Immature natural killer cell (primary cell): ENCODE measurements at regions not wholly inside any gene's neighbourhood (a gene's known extent, or its start where the extent isn't known, plus 50 kb on each side); places are given as distances from the start of the nearest gene placed in this dataset.
"Not testable (repeated sequence)": the region's sequence is repeated elsewhere in the genome, so short reads cannot be mapped to it uniquely, and the experiment has no call there.

Source experiments
- DNase-seq, 3 donors: peaks; one replicate each; pipeline ENCODE4 v3.0.0; 2022; ENCODE audit warnings: mixed read lengths in 1 of 3
- H3K27ac Mint-ChIP-seq, 6 donors: one replicate each; pipeline ENCODE4 v1.8.0; 2020; ENCODE audit warnings: mixed read lengths in 6 of 6, mild to moderate bottlenecking in 5 of 6, inconsistent platforms in 4 of 6, moderate library complexity in 3 of 6
- H3K27me3 Mint-ChIP-seq, 3 donors: one replicate each; pipeline ENCODE4 v1.8.0; 2020 to 2021; ENCODE audit warnings: low read depth in 3 of 3, mild to moderate bottlenecking in 3 of 3, mixed read lengths in 3 of 3, moderate library complexity in 3 of 3, inconsistent platforms in 1 of 3
- H3K36me3 Mint-ChIP-seq, 3 donors: one replicate each; pipeline ENCODE4 v1.8.0; 2020; ENCODE audit warnings: mixed read lengths in 3 of 3, inconsistent platforms in 2 of 3, mild to moderate bottlenecking in 2 of 3
- H3K4me1 Mint-ChIP-seq, 2 donors: one replicate each; pipeline ENCODE4 v1.8.0; 2020; ENCODE audit warnings: inconsistent platforms in 2 of 2, mild to moderate bottlenecking in 2 of 2, mixed read lengths in 2 of 2, moderate library complexity in 1 of 2
- H3K4me3 Mint-ChIP-seq, 5 donors: one replicate each; pipeline ENCODE4 v1.8.0; 2020; ENCODE audit warnings: mild to moderate bottlenecking in 5 of 5, mixed read lengths in 5 of 5, inconsistent platforms in 3 of 5, moderate library complexity in 3 of 5
- H3K9me3 Mint-ChIP-seq, 6 donors: one replicate each; pipeline ENCODE4 v1.8.0; 2020; ENCODE audit warnings: mild to moderate bottlenecking in 6 of 6, mixed read lengths in 6 of 6, inconsistent platforms in 4 of 6, moderate library complexity in 3 of 6

DNA sequence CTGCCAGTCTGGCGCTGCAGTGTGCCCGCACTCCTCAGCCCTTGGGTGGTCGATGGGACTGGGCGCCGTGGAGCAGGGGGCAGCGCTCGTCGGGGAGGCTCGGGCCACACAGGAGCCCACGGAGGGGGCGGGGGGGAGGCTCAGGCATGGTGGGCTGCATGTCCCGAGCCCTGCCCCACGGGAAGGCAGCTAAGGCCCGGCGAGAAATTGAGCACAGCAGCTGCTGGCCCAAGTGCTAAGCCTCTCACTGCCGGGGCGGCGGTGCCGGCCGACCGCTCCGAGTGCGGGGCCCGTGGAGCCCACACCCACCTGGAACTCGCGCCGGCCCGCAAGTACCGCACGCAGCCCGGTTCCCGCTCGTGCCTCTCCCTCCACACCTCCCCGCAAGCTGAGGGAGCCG lies 63.6 kb upstream of the CD28 start:
- H3K36me3 Mint-ChIP-seq, H3K27ac Mint-ChIP-seq: not testable (repeated sequence)

DNA sequence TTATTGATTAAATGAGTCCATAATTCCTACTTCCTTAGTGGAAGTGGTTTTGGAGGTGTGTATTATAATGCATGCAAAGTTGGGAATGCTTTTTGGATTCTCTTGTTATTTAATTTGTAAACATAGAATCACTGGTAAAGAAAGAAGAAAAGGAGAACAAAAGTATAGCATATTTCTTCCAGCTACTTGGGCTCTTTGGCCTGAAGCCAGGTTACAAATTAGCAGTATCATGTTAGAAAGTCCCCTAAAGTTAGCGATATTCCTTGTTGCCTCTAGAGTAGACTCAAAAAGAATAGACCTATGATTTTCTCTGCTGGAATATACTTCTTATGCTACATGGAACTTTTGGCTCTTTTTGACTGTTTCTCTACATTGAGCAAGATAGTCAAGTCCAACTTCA lies 60.6 kb upstream of the CD28 start:
- no peaks in the 10 kb centered on the region for H3K9me3 Mint-ChIP-seq
- no peaks in the 10 kb centered on the region for H3K4me1 Mint-ChIP-seq
- no peak overlapping the region for H3K4me3 Mint-ChIP-seq
- H3K27ac Mint-ChIP-seq: no peak overlapping the region
- no peak for DNase-seq
- no peaks in the 10 kb centered on the region for H3K36me3 Mint-ChIP-seq
- H3K27me3 Mint-ChIP-seq: peaks cover 0 to 7% (median 3%) of the 10 kb centered on the region in 3 donors

More for the DNA sequence above, 63.6 kb upstream of the CD28 start:
- H3K4me1 Mint-ChIP-seq, H3K27me3 Mint-ChIP-seq, H3K9me3 Mint-ChIP-seq, H3K4me3 Mint-ChIP-seq, DNase-seq: not testable (repeated sequence)

DNA sequence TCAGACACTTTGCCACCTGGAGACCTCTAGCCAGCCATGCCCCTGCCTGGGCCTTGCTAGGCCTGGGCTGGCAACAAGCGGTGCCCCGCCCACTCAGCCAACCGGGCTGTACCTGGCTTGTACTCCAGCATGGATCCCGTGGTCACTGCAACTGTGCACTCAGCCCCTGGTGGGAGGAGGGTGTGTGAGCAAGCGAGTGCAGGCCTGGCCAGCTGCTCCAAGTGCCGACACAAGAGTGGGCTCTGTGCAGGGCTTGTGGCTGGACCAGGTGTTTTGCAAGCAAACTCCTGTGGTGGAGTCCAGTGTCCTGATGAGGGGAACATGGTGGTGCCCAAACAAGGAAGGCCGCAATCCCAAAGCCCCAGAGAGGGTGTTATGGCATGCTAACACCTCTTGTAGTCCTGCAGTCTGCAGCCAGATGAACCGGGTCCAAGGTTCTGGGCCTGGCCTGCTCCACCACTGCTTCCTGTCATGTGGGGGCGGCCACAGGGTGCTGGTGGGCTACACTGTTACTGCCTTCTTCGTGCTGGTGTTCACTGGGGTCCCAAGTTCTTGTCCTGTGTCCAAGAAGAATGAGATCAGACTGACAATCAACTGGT lies 60.1 kb upstream of the CD28 start:
- H3K36me3 Mint-ChIP-seq: no peaks in the 10 kb centered on the region
- no peaks in the 10 kb centered on the region for H3K4me1 Mint-ChIP-seq
- DNase-seq: no peak
- H3K4me3 Mint-ChIP-seq: no peak overlapping the region
- H3K27ac Mint-ChIP-seq: no peak overlapping the region
- peaks cover 0 to 7% (median 3%) of the 10 kb centered on the region in 3 donors for H3K27me3 Mint-ChIP-seq
- no peaks in the 10 kb centered on the region for H3K9me3 Mint-ChIP-seq

DNA sequence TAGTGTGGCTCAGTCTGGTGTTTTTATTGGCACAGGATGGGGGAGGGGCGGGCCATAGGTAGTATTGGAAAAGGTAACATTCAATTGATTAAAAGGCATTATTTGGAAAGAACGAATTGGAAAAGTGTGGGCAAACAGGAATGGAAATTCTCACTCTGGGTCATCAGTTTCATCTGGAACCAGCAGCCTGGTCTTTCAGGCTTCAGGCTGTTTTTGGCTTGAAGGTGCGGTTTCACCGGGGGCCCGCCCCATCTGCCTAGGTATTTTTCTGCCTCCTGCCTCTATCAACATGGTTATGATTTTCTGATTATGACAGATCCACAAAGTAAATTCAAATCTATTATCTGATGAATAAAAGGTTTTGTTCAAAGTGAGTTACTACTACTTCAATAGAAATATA lies 59.5 kb upstream of the CD28 start:
- no peaks in the 10 kb centered on the region for H3K4me1 Mint-ChIP-seq
- DNase-seq: no peak
- H3K27ac Mint-ChIP-seq: no peak overlapping the region
- H3K27me3 Mint-ChIP-seq: peaks cover 0 to 3% (median 0%) of the 10 kb centered on the region in 3 donors
- H3K36me3 Mint-ChIP-seq: no peaks in the 10 kb centered on the region
- H3K9me3 Mint-ChIP-seq: no peaks in the 10 kb centered on the region
- H3K4me3 Mint-ChIP-seq: no peak overlapping the region

DNA sequence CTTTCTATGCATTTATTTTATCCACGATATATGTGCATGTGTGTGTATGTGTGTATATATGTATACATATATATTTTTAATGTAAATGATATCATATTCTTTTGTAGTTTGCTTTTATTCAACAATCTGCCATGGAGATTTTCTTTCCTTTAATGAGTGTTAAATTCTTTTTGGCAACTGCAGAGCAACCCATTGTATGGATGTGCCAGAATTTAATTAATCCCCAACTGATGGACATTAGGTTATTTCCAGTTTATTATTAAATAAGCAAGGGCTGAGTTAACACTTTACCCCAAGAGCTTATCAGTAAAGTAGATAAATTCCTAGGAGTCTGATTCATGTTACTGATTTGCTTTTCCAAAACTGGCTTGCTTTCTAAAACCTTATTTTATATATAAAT lies 58.9 kb upstream of the CD28 start:
- H3K9me3 Mint-ChIP-seq: no peaks in the 10 kb centered on the region
- no peaks in the 10 kb centered on the region for H3K4me1 Mint-ChIP-seq
- DNase-seq: no peak
- no peaks in the 10 kb centered on the region for H3K36me3 Mint-ChIP-seq
- H3K27ac Mint-ChIP-seq: no peak overlapping the region
- no peaks in the 10 kb centered on the region for H3K27me3 Mint-ChIP-seq
- H3K4me3 Mint-ChIP-seq: no peak overlapping the region

DNA sequence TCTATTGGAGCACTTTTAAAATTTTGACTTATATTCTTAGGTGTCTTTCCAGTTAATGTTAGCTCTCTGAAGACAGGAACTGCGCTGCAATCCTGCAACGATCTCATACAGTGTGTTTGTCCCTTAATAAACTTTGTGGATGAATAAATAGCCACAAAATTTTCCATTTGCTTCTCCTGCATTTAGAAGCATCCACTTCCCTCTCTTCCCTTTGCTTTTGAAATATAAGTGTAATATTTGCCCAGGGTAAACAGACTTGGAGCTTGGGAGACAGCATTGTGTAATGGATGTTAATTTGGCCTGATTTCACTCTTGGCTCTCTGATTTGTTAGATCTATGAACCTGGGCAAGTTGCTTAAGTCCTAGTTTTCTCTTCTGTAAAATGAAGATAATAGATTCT lies 58.2 kb upstream of the CD28 start:
- Mint-ChIP-seq H3K4me3 (no peak overlapping the region), H3K9me3 (no peaks in the 10 kb centered on the region), H3K4me1 (no peaks in the 10 kb centered on the region), H3K36me3 (no peaks in the 10 kb centered on the region), H3K27ac (no peak overlapping the region), H3K27me3 (no peaks in the 10 kb centered on the region)
- no peak for DNase-seq

DNA sequence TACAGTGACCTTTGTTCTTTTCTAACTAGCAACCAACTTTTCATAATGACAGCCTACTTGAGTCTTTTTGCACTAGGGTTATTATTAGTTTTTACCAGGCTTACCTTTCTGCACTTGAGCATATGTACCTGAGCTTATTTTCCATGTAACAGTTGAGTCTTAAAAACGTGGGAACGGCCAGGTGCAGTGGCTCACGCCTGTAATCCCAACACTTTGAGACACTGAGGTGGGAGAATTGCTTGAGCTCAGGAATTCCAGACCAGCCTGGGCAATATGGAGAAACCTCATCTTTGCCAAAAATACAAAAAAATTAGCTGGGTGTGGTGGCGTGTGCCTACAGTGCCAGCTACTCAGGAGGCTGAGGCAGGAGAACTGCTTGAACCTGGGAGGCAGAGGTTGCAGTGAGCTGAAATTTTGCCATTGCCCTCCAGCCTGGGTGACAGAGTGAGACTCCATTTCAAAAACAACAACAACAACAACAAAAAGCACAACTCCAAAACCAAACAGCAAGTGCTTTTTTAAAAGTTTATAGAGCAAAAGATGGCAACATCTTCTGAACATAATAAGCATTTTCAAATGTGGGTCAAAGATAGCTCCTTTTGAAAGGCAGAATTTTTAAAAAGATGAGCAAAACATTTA lies 57.1 kb upstream of the CD28 start:
- Mint-ChIP-seq H3K4me1 (no peaks in the 10 kb centered on the region), H3K27me3 (peaks cover 0 to 2% (median 0%) of the 10 kb centered on the region in 3 donors), H3K27ac (no peak overlapping the region), H3K4me3 (no peak overlapping the region), H3K36me3 (no peaks in the 10 kb centered on the region), H3K9me3 (no peaks in the 10 kb centered on the region)
- DNase-seq: no peak

DNA sequence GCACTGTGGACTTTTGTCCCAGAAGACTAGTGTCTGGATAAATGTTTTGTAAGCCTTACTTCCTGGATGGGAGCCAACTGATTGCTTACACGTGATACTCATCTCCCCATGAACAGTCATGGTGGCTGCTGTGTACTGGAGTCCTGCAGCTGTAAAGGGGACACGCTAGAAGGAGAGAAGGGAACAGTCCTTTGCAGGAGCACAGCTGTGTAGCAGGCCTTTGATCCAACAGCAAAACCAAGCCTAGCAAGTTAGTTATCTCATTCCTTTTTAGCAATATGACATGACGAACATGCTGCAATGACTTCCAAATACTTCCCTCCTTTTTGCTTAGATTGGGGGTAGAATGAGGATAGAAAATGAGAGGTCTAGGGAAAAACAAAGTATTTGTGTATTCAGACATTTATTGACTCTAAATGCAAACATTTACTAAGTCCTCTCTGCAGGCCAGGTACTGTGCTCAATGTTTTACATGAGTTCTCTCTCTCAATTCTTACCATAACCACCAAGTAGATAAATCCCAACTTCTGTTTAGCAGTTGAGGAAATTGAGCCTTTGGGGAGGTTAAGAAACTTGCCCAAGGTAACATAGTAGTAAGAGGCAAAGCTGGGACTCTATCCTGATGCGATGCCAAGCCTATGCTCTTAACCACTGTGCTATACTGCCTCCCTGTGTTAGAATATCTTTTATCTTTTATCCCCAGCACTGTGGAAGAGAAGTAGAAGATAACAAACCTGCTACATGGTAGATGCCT lies 55.4 kb upstream of the CD28 start:
- no peaks in the 10 kb centered on the region for H3K4me1 Mint-ChIP-seq
- no peak for DNase-seq
- no peaks in the 10 kb centered on the region for H3K9me3 Mint-ChIP-seq
- no peak overlapping the region for H3K4me3 Mint-ChIP-seq
- no peak overlapping the region for H3K27ac Mint-ChIP-seq
- peaks cover 1 to 8% (median 2%) of the 10 kb centered on the region in 3 donors for H3K27me3 Mint-ChIP-seq
- no peaks in the 10 kb centered on the region for H3K36me3 Mint-ChIP-seq

DNA sequence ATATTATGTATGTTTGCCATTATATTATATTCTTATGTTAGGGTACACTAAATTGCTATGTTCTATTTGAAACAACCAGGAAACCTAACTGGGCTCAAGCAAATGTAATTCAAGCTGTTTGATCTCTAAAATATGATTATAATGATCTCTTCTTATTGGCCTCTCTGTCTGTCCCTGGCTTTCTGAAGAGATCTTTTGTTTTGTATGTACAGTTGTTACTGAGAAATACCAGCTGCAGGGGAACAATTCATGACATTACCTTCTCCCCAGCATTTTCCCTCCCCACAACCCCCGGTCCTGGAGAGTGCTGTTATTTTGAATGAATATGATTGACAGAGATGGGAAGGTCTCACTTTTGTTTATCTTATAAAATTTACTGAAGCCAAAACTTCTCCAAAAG lies 54.8 kb upstream of the CD28 start:
- Mint-ChIP-seq H3K27ac (no peak overlapping the region), H3K27me3 (peaks cover 1 to 8% (median 2%) of the 10 kb centered on the region in 3 donors), H3K4me3 (no peak overlapping the region), H3K4me1 (no peaks in the 10 kb centered on the region), H3K36me3 (no peaks in the 10 kb centered on the region), H3K9me3 (no peaks in the 10 kb centered on the region)
- DNase-seq: no peak

DNA sequence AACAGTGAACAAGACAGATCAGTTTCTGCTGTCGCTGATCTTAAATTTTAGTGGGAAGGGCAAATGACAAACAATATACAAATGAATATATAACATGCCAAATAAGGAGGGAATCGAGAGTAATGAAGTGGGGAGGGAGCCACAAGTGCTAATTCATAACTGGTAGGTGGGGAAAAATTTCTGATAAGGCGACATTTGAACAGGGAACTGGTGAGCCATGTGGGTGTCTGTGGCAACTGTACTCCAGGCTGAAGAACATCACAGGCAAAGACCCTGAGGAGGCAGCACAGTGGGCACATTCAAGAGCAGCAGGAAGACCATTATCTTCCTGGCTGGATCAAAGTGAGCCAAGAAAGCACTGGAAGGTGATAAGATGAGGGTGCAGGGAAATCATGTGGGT lies 51.6 kb upstream of the CD28 start:
- Mint-ChIP-seq H3K27ac (no peak overlapping the region), H3K27me3 (peaks cover 2 to 8% (median 3%) of the 10 kb centered on the region in 3 donors), H3K36me3 (no peaks in the 10 kb centered on the region), H3K4me1 (no peaks in the 10 kb centered on the region), H3K9me3 (no peaks in the 10 kb centered on the region), H3K4me3 (no peak overlapping the region)
- no peak for DNase-seq

DNA sequence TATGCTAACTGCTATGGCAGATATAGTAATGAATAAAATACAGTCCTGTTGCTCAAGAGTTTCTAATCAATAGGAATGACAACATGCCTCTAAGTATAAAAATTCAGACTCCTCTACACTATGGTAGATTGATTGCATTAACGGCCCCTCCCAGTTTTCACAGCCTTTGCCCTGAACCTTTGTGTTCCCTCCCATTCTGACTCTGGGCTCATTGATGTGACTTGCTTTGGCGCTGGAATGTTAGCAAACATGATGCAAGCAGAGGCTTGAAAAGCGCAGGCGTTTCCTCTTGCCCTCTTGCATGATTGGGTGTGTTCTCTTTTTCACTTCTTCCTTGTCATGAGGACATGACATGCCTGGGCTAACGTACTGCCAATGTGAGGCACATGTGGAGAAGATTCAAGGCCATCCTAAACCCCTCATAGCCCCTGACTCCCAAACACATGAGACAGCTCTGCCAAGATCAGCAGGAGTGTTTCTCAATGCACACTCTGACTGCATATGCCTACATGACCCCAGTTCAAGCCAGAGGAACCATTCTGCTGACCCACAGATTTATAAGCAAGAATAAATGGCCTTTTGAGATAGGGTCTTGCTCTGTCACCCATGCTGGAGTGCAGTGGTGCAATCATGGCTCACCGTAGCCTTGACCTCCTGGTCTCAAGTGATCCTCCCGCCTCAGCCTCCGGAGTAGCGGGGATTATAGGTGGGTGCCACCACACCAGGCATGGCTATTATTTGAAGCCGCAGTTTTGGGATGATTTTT lies 49.7 kb upstream of the CD28 start:
- H3K27me3 Mint-ChIP-seq: peaks cover 2 to 9% (median 5%) of the 10 kb centered on the region in 3 donors
- no peaks in the 10 kb centered on the region for H3K4me1 Mint-ChIP-seq
- DNase-seq: no peak
- no peaks in the 10 kb centered on the region for H3K36me3 Mint-ChIP-seq
- no peak overlapping the region for H3K27ac Mint-ChIP-seq
- H3K9me3 Mint-ChIP-seq: no peaks in the 10 kb centered on the region
- H3K4me3 Mint-ChIP-seq: no peak overlapping the region
